ENCODE measurements at regions not wholly inside any gene's neighbourhood (a gene's known extent, or its start where the extent isn't known, plus 50 kb on each side); places are given as distances from the start of the nearest gene placed in this dataset.

- Histone ChIP-seq H2AK9ac (replicated peaks; ENCODE audit: low read depth, low read length, poor library complexity) (no peak overlapping the region), H3K23ac (ENCODE audit: low read depth, low read length) (no peak overlapping the region), H3K9ac (ENCODE audit: low read depth, low read length) (no peak overlapping the region), H3K27ac (ENCODE audit: insufficient read depth, low read length) (no peak overlapping the region), H4K20me1 (ENCODE audit: insufficient read depth, low read length) (no peaks in the 10 kb centered on the region), H3K9me1 (ENCODE audit: insufficient read depth, low read length) (no peaks in the 10 kb centered on the region), H3K18ac (ENCODE audit: low read depth, low read length) (no peak overlapping the region), H2BK20ac (ENCODE audit: low read depth, low read length) (no peak overlapping the region), H4K8ac (ENCODE audit: low read depth in 2 of 2, low read length in 2 of 2) (no peak overlapping the region), H3K14ac (replicated peaks; ENCODE audit: low read depth, low read length) (no peak overlapping the region), H3K4ac (ENCODE audit: low read depth, low read length) (no peak overlapping the region), H3K27me3 (ENCODE audit: control insufficient read depth, insufficient read depth, low read length) (no peaks in the 10 kb centered on the region), H3K56ac (ENCODE audit: extremely low read depth, insufficient read depth, low read length) (no peak overlapping the region), H3K4me3 (ENCODE audit: insufficient read depth, low read depth, low read length) (no peak overlapping the region), H2BK15ac (ENCODE audit: low read depth, low read length) (no peak overlapping the region), H4K5ac (ENCODE audit: low read depth, low read length) (no peak overlapping the region), H2BK120ac (ENCODE audit: low read depth, low read length) (no peak overlapping the region), H3K79me1 (ENCODE audit: low read depth in 1 of 2, low read length in 2 of 2) (no peaks in the 10 kb centered on the region), H2AK5ac (ENCODE audit: low read depth, low read length) (no peak overlapping the region), H3K4me2 (ENCODE audit: low read depth, low read length) (no peak overlapping the region), H4K91ac (ENCODE audit: insufficient read depth, low read depth, low read length) (no peak overlapping the region), H3K9me3 (ENCODE audit: control insufficient read depth, insufficient read depth, low read length) (peaks cover 9% of the 10 kb centered on the region), H3K4me1 (ENCODE audit: control insufficient read depth, insufficient read depth, low read length) (no peaks in the 10 kb centered on the region), H2BK5ac (ENCODE audit: low read depth, low read length, poor library complexity, severe bottlenecking) (no peak overlapping the region), H3K36me3 (ENCODE audit: control insufficient read depth, insufficient read depth, low read length) (no peaks in the 10 kb centered on the region), H2AFZ (replicated peaks; ENCODE audit: low read length, poor library complexity) (no peak overlapping the region)
- dilution Hi-C loops (cut with HindIII; ENCODE audit: low sequenced_read_pairs, unreplicated experiment) (no loop called here), intact Hi-C loops (cut with micrococcal nuclease) (no loop called here), in situ Hi-C loops (cut with MboI; ENCODE audit: low sequenced_read_pairs) (no loop called here)
- no TSS peak for BruUV-seq (replicated peaks)
- DNase-seq (no peak), ATAC-seq (ENCODE audit: low read depth) (no peak)
- POLR2A ChIA-PET (ENCODE audit: unreplicated experiment) = no interaction called here
- WGBS, 2 experiments (ENCODE audit: extremely low coverage in 2 of 2, insufficient read length in 1 of 2) = 60% methylated on average over 6 of the region's 7 CpGs; no CpG with 5 or more reads in 1 of the 2 experiments
- TF ChIP-seq ELK1 (IDR thresholded peaks at IDR 0.05; ENCODE audit: borderline replicate concordance, low read depth, low read length) = no peak
- TF ChIP-seq MAFK (IDR thresholded peaks at IDR 0.05; ENCODE audit: low read depth, low read length) = no peak
- TF ChIP-seq FOS (IDR thresholded peaks at IDR 0.05; ENCODE audit: low read depth, low read length) = no peak
- TF ChIP-seq POLR2A (IDR thresholded peaks at IDR 0.05; ENCODE audit: low read depth, low read length) = no peak
- no peak for TF ChIP-seq MXI1 (IDR thresholded peaks at IDR 0.05; ENCODE audit: borderline replicate concordance, low read depth, low read length)
- no peak for TF ChIP-seq SMC3 (IDR thresholded peaks at IDR 0.05; ENCODE audit: low read depth, low read length)
- no peak for TF ChIP-seq RAD21 (IDR thresholded peaks at IDR 0.05; ENCODE audit: low read length)
- TF ChIP-seq BHLHE40 (IDR thresholded peaks at IDR 0.05; ENCODE audit: low read depth, low read length) = no peak
- no peak for TF ChIP-seq CEBPB (IDR thresholded peaks at IDR 0.05; ENCODE audit: low read depth, low read length)
- no peak for TF ChIP-seq NFE2L2 (IDR thresholded peaks at IDR 0.05; ENCODE audit: low read depth, low read length)
- TF ChIP-seq CHD1 (IDR thresholded peaks at IDR 0.05; ENCODE audit: low read depth, low read length) = no peak
- TF ChIP-seq MAZ (IDR thresholded peaks at IDR 0.05; ENCODE audit: borderline replicate concordance, low read depth, low read length) = no peak
- no peak for TF ChIP-seq CTCF (conservative IDR thresholded peaks at IDR 0.05; ENCODE audit: low read depth, low read length)
- no peak for TF ChIP-seq RFX5 (IDR thresholded peaks at IDR 0.05; ENCODE audit: low read depth, low read length)
- no peak for TF ChIP-seq RCOR1 (IDR thresholded peaks at IDR 0.05; ENCODE audit: insufficient replicate concordance, low read length)
- TF ChIP-seq USF2 (IDR thresholded peaks at IDR 0.05; ENCODE audit: low read depth, low read length) = no peak
- CTCF ChIA-PET = no interaction called here
Observed at GRCh38 chr2:155281907-155282306, 583.4 kb downstream of the KCNJ3 start.

All from IMR-90 (cell line).